Smooth muscle cell (in vitro differentiated cells): ENCODE measurements at regions not wholly inside any gene's neighbourhood (a gene's known extent, or its start where the extent isn't known, plus 50 kb on each side); places are given as distances from the start of the nearest gene placed in this dataset.

Source experiments
- DNase-seq: peaks from one replicate; lab custom pipeline; 2025; ENCODE audit not compliant: unreplicated experiment; lab: John Stamatoyannopoulos, UW
- H2AFZ ChIP-seq: fragments of 200-600 bp; sonication (generic); 2 replicates; pipeline ENCODE4 v1.6.0; 2016; ENCODE audit warnings: antibody characterized with exemption, low read depth, mild to moderate bottlenecking
- H3F3A ChIP-seq: fragments of 200-600 bp; sonication (generic); 2 replicates; pipeline ENCODE4 v1.6.0; 2017; ENCODE audit warnings: antibody characterized with exemption, low read depth
- H3K27ac ChIP-seq: fragments of 200-600 bp; sonication (generic); 2 replicates; pipeline ENCODE4 v1.5.1; 2016; ENCODE audit warnings: low read depth, mild to moderate bottlenecking
- H3K27me3 ChIP-seq: fragments of 200-600 bp; sonication (generic); 2 replicates; pipeline ENCODE4 v1.6.1; 2016; ENCODE audit warnings: low read depth, mild to moderate bottlenecking
- H3K36me3 ChIP-seq: fragments of 200-600 bp; sonication (generic); 2 replicates; pipeline ENCODE4 v1.5.1; 2016; ENCODE audit warnings: low read depth
- H3K4me1 ChIP-seq: fragments of 200-600 bp; sonication (generic); 2 replicates; pipeline ENCODE4 v1.5.1; 2016; ENCODE audit warnings: low read depth
- H3K4me2 ChIP-seq: fragments of 200-600 bp; sonication (generic); 2 replicates; pipeline ENCODE4 v1.6.0; 2016; ENCODE audit warnings: mild to moderate bottlenecking
- H3K4me3 ChIP-seq: fragments of 200-600 bp; sonication (generic); 2 replicates; pipeline ENCODE4 v1.5.1; 2016; ENCODE audit warnings: mild to moderate bottlenecking
- H3K79me2 ChIP-seq: fragments of 200-600 bp; sonication (generic); 2 replicates; pipeline ENCODE4 v1.6.0; 2016; ENCODE audit warnings: low read depth, mild to moderate bottlenecking
- H3K9ac ChIP-seq: fragments of 200-600 bp; sonication (generic); 2 replicates; pipeline ENCODE4 v1.6.0; 2016; ENCODE audit warnings: low read depth
- H3K9me3 ChIP-seq: fragments of 200-600 bp; sonication (generic); replicated peaks from 2 replicates; pipeline ENCODE4 v1.5.1; 2016; ENCODE audit warnings: low read depth
- H4K20me1 ChIP-seq: fragments of 200-600 bp; sonication (generic); 2 replicates; pipeline ENCODE4 v1.6.0; 2016; ENCODE audit warnings: low read depth
- CTCF ChIP-seq: fragments of 200-600 bp; sonication (generic); IDR thresholded peaks from 2 replicates; pipeline ENCODE4 v1.5.1; 2017; ENCODE audit warnings: borderline replicate concordance, mild to moderate bottlenecking, antibody characterized with exemption; ENCODE audit not compliant: insufficient read depth, poor library complexity, severe bottlenecking
- WGBS: methylation state at CpG from one replicate; pipeline ENCODE4 v1.1.7; 2016; ENCODE audit warnings: low lambda C conversion rate; 5-methylcytosine and 5-hydroxymethylcytosine counted together

GRCh38 chr1:238985312-238985711 lies 401.1 kb upstream of the CHRM3 start:
- H3K36me3 ChIP-seq = no peaks in the 10 kb centered on the region
- H3K27me3 ChIP-seq = no peaks in the 10 kb centered on the region
- H3F3A ChIP-seq = no peaks in the 10 kb centered on the region
- no peak overlapping the region for H3K27ac ChIP-seq
- H3K4me1 ChIP-seq = no peaks in the 10 kb centered on the region
- H4K20me1 ChIP-seq = no peaks in the 10 kb centered on the region
- no peak overlapping the region for H3K4me3 ChIP-seq
- H2AFZ ChIP-seq = no peak overlapping the region
- WGBS = 78% methylated on average over 2 of the region's 2 CpGs
- no peak for DNase-seq
- no peak overlapping the region for H3K4me2 ChIP-seq
- no peaks in the 10 kb centered on the region for H3K9me3 ChIP-seq
- H3K9ac ChIP-seq = no peak overlapping the region
- H3K79me2 ChIP-seq = no peaks in the 10 kb centered on the region
- TF ChIP-seq CTCF = no peak

GRCh38 chr1:238982736-238983135 lies 403.6 kb upstream of the CHRM3 start:
- H3K4me3 ChIP-seq = no peak overlapping the region
- no peaks in the 10 kb centered on the region for H3K79me2 ChIP-seq
- no peaks in the 10 kb centered on the region for H4K20me1 ChIP-seq
- H3K9me3 ChIP-seq = no peaks in the 10 kb centered on the region
- no peaks in the 10 kb centered on the region for H3F3A ChIP-seq
- no peaks in the 10 kb centered on the region for H3K27me3 ChIP-seq
- no peak for TF ChIP-seq CTCF
- peak overlapping the region; percentile 39 for H3K4me2 ChIP-seq
- DNase-seq = no peak
- no peaks in the 10 kb centered on the region for H3K4me1 ChIP-seq
- peak overlapping the region; percentile 20 for H3K27ac ChIP-seq
- H3K36me3 ChIP-seq = no peaks in the 10 kb centered on the region
- no peak overlapping the region for H3K9ac ChIP-seq
- no peak overlapping the region for H2AFZ ChIP-seq
- 22% methylated on average over 5 of the region's 5 CpGs for WGBS

GRCh38 chr1:238981317-238981933 lies 404.9 kb upstream of the CHRM3 start:
- DNase-seq = no peak
- Histone ChIP-seq H3K4me2 (no peak overlapping the region), H3K4me3 (no peak overlapping the region), H3K9me3 (no peaks in the 10 kb centered on the region), H3K9ac (no peak overlapping the region), H3K36me3 (no peaks in the 10 kb centered on the region), H3K79me2 (no peaks in the 10 kb centered on the region), H4K20me1 (no peaks in the 10 kb centered on the region), H3F3A (no peaks in the 10 kb centered on the region), H2AFZ (no peak overlapping the region), H3K27me3 (no peaks in the 10 kb centered on the region), H3K4me1 (no peaks in the 10 kb centered on the region), H3K27ac (no peak overlapping the region)
- TF ChIP-seq CTCF = no peak
- 76% methylated on average over 2 of the region's 2 CpGs for WGBS

- WGBS = 80% methylated on average over 2 of the region's 2 CpGs
- no peaks in the 10 kb centered on the region for H3K9me3 ChIP-seq
- H2AFZ ChIP-seq = no peak overlapping the region
- no peaks in the 10 kb centered on the region for H3K27me3 ChIP-seq
- H3K79me2 ChIP-seq = no peaks in the 10 kb centered on the region
- H3K4me2 ChIP-seq = no peak overlapping the region
- no peak for TF ChIP-seq CTCF
- no peaks in the 10 kb centered on the region for H3F3A ChIP-seq
- H3K9ac ChIP-seq = no peak overlapping the region
- H3K27ac ChIP-seq = no peak overlapping the region
- no peak for DNase-seq
- no peaks in the 10 kb centered on the region for H3K36me3 ChIP-seq
- no peak overlapping the region for H3K4me3 ChIP-seq
- no peaks in the 10 kb centered on the region for H4K20me1 ChIP-seq
- H3K4me1 ChIP-seq = no peaks in the 10 kb centered on the region
Measured at GRCh38 chr1:238980053-238980452, 406.3 kb upstream of the CHRM3 start.
